ENCODE measurements at regions not wholly inside any gene's neighbourhood (a gene's known extent, or its start where the extent isn't known, plus 50 kb on each side); places are given as distances from the start of the nearest gene placed in this dataset.

DNA sequence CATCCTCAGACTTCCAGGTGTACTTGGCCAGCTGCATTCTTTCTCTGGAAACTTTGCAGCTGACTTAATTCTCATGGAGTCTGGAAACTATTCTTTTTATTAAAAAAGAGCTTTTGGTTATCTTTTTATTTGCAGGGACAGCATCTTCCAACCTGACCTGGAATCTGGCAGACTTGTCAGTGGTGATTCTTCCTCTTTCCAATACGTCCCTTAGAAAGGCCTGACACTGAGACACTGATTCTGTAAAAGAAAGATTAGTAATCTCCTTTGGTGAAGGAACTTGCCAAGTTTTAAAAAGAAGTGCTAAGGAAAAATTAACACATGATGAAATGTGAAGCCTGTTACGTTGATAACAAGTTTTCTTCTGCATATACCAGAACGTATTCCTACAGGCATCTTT lies 440.9 kb upstream of the RAG2 start:
- TF ChIP-seq, protein P1, sequence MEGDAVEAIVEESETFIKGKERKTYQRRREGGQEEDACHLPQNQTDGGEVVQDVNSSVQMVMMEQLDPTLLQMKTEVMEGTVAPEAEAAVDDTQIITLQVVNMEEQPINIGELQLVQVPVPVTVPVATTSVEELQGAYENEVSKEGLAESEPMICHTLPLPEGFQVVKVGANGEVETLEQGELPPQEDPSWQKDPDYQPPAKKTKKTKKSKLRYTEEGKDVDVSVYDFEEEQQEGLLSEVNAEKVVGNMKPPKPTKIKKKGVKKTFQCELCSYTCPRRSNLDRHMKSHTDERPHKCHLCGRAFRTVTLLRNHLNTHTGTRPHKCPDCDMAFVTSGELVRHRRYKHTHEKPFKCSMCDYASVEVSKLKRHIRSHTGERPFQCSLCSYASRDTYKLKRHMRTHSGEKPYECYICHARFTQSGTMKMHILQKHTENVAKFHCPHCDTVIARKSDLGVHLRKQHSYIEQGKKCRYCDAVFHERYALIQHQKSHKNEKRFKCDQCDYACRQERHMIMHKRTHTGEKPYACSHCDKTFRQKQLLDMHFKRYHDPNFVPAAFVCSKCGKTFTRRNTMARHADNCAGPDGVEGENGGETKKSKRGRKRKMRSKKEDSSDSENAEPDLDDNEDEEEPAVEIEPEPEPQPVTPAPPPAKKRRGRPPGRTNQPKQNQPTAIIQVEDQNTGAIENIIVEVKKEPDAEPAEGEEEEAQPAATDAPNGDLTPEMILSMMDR (IDR thresholded peaks at IDR 0.05) = no peak
- no peak for TF ChIP-seq POLR2A (IDR thresholded peaks at IDR 0.05)

Data from uterus (tissue), 2 donors.